ENCODE measurements at regions not wholly inside any gene's neighbourhood (a gene's known extent, or its start where the extent isn't known, plus 50 kb on each side); places are given as distances from the start of the nearest gene placed in this dataset.

DNA sequence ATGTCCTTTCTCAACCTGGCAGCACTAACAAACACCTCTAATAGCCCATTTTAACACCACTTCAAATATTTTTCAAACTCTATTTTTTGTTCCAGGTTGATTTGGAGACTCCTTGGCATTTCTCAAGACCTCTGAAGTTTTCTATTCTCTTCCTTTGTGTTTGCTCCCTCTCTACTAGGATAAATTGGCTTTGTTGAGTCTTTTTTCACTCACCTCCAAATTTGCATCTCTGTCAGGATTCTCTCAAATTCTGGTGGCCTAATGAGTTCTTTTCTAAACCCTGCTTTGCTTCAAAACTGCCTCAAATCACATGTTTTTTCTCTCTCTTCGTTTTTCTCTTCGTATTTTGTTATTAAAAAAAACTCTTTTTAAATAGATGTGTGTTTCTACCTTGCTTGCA is 582.2 kb upstream of the ADGRL4 start:
- 0% methylated on average over 1 of the region's 2 CpGs; no CpG with 5 or more reads in 1 of the 2 experiments for WGBS, 2 experiments
- Histone ChIP-seq H3K27me3 (ENCODE audit: control insufficient read depth, insufficient read depth, low read length, poor library complexity, severe bottlenecking) (no peaks in the 10 kb centered on the region), H3K9me3 (ENCODE audit: control insufficient read depth, low read length) (no peaks in the 10 kb centered on the region), H3K4me1 (ENCODE audit: control insufficient read depth, insufficient read depth, low read length) (no peaks in the 10 kb centered on the region), H3K4me3 (ENCODE audit: insufficient read depth, low read depth, low read length) (no peak overlapping the region), H3K36me3 (ENCODE audit: control insufficient read depth, insufficient read depth, low read length) (no peaks in the 10 kb centered on the region), H3K27ac (ENCODE audit: insufficient read depth, low read depth, low read length, poor library complexity, severe bottlenecking) (no peak overlapping the region)

DNA sequence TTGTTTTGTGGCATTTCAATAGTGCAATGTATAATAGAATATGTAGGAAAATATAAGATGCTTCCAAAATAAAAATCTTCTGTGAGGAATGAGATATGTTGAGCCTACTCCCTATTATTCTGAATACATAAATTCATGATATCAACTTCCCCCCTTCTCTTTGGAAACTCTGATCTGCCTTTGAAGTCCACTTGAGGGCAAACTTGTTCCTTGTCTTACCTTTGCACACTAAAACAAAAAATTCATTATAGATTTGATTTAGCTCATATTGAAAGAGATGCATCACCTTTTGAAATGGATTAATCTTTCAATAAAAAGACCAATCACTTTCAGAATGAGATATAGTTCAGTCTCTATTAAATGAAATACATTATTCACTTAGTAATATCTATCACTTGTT is 580.7 kb upstream of the ADGRL4 start:
- H3K9me3 ChIP-seq (ENCODE audit: control insufficient read depth, low read length) = no peaks in the 10 kb centered on the region
- no peaks in the 10 kb centered on the region for H3K36me3 ChIP-seq (ENCODE audit: control insufficient read depth, insufficient read depth, low read length)
- H3K4me3 ChIP-seq (ENCODE audit: insufficient read depth, low read depth, low read length) = no peak overlapping the region
- no peaks in the 10 kb centered on the region for H3K27me3 ChIP-seq (ENCODE audit: control insufficient read depth, insufficient read depth, low read length, poor library complexity, severe bottlenecking)
- H3K4me1 ChIP-seq (ENCODE audit: control insufficient read depth, insufficient read depth, low read length) = no peaks in the 10 kb centered on the region
- H3K27ac ChIP-seq (ENCODE audit: insufficient read depth, low read depth, low read length, poor library complexity, severe bottlenecking) = no peak overlapping the region

DNA sequence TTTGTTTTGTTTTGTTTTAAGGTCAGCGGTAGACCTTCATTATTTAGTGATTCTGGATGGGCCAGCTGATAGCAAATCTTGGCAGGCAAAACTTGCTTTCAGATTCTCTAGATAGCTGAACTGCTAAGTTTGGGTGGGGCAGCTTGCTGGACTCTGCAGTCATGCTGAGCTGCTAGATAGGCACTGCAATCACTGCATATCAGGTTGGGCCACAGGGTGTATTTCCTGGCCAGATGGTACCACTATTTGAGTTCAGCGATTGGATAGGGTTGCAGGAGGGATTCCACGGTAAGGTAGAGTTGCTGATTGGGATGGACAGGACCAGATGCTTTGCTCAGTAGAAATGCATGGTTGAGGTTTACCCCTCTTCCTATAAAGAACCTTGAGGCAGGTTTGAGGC is 579.3 kb upstream of the ADGRL4 start:
- Histone ChIP-seq H3K36me3 (ENCODE audit: control insufficient read depth, insufficient read depth, low read length) (no peaks in the 10 kb centered on the region), H3K4me3 (ENCODE audit: insufficient read depth, low read depth, low read length) (no peak overlapping the region), H3K27me3 (ENCODE audit: control insufficient read depth, insufficient read depth, low read length, poor library complexity, severe bottlenecking) (no peaks in the 10 kb centered on the region), H3K27ac (ENCODE audit: insufficient read depth, low read depth, low read length, poor library complexity, severe bottlenecking) (no peak overlapping the region), H3K4me1 (ENCODE audit: control insufficient read depth, insufficient read depth, low read length) (no peaks in the 10 kb centered on the region), H3K9me3 (ENCODE audit: control insufficient read depth, low read length) (no peaks in the 10 kb centered on the region)
- WGBS, 2 experiments = 93 to 94% methylated on average over 3 of the region's 3 CpGs

DNA sequence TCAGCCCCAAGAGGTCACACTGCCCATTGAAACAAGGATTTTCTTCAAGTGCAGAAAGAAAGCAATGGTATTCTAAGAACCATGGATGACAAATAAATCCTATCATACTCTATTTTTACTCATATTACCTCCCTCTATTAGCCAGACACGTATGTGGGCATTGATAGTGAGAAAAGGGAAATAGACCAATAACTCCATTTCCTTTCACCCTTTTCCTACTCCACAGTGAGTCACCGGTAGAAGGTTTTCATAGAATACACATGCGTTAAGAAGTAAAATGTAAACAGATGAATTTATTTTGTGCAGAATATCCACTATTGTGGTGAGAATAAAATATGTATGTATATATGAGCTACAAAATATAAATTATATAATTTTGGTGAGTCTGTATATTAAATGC is 568.9 kb upstream of the ADGRL4 start:
- no peak overlapping the region for H3K4me3 ChIP-seq (ENCODE audit: insufficient read depth, low read depth, low read length)
- no peaks in the 10 kb centered on the region for H3K9me3 ChIP-seq (ENCODE audit: control insufficient read depth, low read length)
- H3K27ac ChIP-seq (ENCODE audit: insufficient read depth, low read depth, low read length, poor library complexity, severe bottlenecking) = no peak overlapping the region
- H3K4me1 ChIP-seq (ENCODE audit: control insufficient read depth, insufficient read depth, low read length) = no peaks in the 10 kb centered on the region
- no peaks in the 10 kb centered on the region for H3K27me3 ChIP-seq (ENCODE audit: control insufficient read depth, insufficient read depth, low read length, poor library complexity, severe bottlenecking)
- no CpG with 5 or more reads among the region's 3 CpGs for WGBS, 2 experiments
- no peaks in the 10 kb centered on the region for H3K36me3 ChIP-seq (ENCODE audit: control insufficient read depth, insufficient read depth, low read length)

DNA sequence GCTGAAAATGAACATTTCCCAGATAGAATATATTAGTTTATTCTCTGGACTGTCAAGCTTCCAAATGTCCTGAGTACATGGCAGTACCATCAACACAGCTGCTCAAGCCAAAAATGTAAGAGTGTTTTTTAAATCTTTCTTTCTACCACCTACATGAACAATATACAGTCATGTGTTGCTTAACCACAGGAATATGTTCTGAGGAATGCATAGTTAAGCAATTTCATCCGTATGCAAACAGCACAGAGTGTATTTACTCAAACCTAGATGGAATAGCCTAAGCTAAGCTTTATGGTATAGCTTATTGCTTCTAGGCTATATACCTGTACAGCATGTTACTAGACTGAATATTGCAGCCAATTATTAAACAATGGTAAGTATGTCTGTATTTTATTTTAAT is 561.9 kb upstream of the ADGRL4 start:
- Histone ChIP-seq H3K27ac (ENCODE audit: insufficient read depth, low read depth, low read length, poor library complexity, severe bottlenecking) (no peak overlapping the region), H3K4me1 (ENCODE audit: control insufficient read depth, insufficient read depth, low read length) (no peaks in the 10 kb centered on the region), H3K27me3 (ENCODE audit: control insufficient read depth, insufficient read depth, low read length, poor library complexity, severe bottlenecking) (no peaks in the 10 kb centered on the region), H3K9me3 (ENCODE audit: control insufficient read depth, low read length) (no peaks in the 10 kb centered on the region), H3K4me3 (ENCODE audit: insufficient read depth, low read depth, low read length) (no peak overlapping the region), H3K36me3 (ENCODE audit: control insufficient read depth, insufficient read depth, low read length) (no peaks in the 10 kb centered on the region)
- 92 to 100% methylated on average over 1 of the region's 1 CpG for WGBS, 2 experiments

DNA sequence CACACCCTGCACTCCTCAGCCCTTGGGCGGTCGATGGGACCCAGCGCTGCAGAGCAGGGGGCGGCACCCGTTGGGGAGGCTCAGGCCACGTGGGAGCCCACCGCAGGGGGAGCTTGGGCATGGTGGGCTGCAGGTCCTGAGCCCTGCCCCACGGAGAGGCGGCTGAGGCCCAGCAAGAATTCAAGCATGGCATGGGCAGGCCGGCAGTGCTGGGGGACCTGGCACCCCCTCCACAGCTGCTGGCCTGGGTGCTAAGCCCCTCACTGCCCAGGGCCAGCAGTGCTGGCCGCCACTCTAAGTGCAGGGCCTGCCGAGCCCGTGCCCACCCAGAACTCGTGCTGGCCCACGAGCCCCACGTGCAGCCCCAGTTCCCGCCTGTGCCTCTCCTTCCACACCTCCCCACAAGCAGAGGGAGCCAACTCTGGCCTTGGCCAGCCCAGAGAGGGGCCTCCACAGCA is 555.0 kb upstream of the ADGRL4 start:
- no peaks in the 10 kb centered on the region for H3K9me3 ChIP-seq (ENCODE audit: control insufficient read depth, low read length)
- 95 to 96% methylated on average over 17 of the region's 17 CpGs for WGBS, 2 experiments
- H3K4me3 ChIP-seq (ENCODE audit: insufficient read depth, low read depth, low read length) = no peak overlapping the region
- no peaks in the 10 kb centered on the region for H3K36me3 ChIP-seq (ENCODE audit: control insufficient read depth, insufficient read depth, low read length)
- no peaks in the 10 kb centered on the region for H3K27me3 ChIP-seq (ENCODE audit: control insufficient read depth, insufficient read depth, low read length, poor library complexity, severe bottlenecking)
- H3K27ac ChIP-seq (ENCODE audit: insufficient read depth, low read depth, low read length, poor library complexity, severe bottlenecking) = no peak overlapping the region
- no peaks in the 10 kb centered on the region for H3K4me1 ChIP-seq (ENCODE audit: control insufficient read depth, insufficient read depth, low read length)

DNA sequence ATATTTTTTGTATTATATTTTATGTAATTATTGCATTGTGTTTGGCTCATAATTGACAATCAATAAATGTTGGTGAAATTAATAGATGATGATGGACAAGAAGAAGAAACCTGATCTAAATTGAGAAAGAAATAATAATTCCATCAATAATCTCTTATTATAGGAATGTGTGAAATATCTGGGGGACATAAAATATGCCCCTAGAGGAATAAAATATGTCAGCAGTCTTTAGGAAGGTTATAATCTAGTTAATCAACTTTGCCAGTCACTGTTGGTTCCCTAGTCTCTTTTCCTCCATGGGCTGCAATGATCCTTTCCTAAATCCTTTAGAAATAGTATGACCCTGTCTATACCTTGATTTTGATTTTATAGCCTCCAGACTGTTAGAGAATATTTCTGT is 549.7 kb upstream of the ADGRL4 start:
- Histone ChIP-seq H3K27me3 (ENCODE audit: control insufficient read depth, insufficient read depth, low read length, poor library complexity, severe bottlenecking) (no peaks in the 10 kb centered on the region), H3K4me1 (ENCODE audit: control insufficient read depth, insufficient read depth, low read length) (no peaks in the 10 kb centered on the region), H3K36me3 (ENCODE audit: control insufficient read depth, insufficient read depth, low read length) (no peaks in the 10 kb centered on the region), H3K27ac (ENCODE audit: insufficient read depth, low read depth, low read length, poor library complexity, severe bottlenecking) (no peak overlapping the region), H3K9me3 (ENCODE audit: control insufficient read depth, low read length) (no peaks in the 10 kb centered on the region), H3K4me3 (ENCODE audit: insufficient read depth, low read depth, low read length) (no peak overlapping the region)

DNA sequence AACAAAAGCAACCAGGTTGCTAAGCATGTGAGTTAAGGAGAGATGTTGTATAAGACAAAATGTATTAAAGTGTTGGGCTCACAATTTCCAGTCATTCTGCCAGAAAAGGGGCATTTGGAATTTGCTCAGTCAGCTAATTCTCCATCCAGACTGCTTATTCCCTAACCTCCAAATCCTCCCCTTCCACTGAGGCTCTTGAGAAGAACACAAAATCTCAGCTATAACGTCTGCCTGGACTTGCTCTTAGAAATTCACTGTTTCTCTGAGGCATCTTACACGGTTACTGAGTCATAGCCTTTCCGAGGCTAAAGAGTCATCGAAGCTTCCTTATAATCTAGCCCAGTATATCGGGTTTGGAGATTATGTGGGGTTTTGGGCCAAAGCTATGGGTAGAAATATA is 548.2 kb upstream of the ADGRL4 start:
- H3K4me3 ChIP-seq (ENCODE audit: insufficient read depth, low read depth, low read length) = no peak overlapping the region
- no peaks in the 10 kb centered on the region for H3K36me3 ChIP-seq (ENCODE audit: control insufficient read depth, insufficient read depth, low read length)
- 76% methylated on average over 5 of the region's 5 CpGs for WGBS, 2 experiments
- H3K27me3 ChIP-seq (ENCODE audit: control insufficient read depth, insufficient read depth, low read length, poor library complexity, severe bottlenecking) = no peaks in the 10 kb centered on the region
- no peaks in the 10 kb centered on the region for H3K9me3 ChIP-seq (ENCODE audit: control insufficient read depth, low read length)
- no peaks in the 10 kb centered on the region for H3K4me1 ChIP-seq (ENCODE audit: control insufficient read depth, insufficient read depth, low read length)
- H3K27ac ChIP-seq (ENCODE audit: insufficient read depth, low read depth, low read length, poor library complexity, severe bottlenecking) = no peak overlapping the region

DNA sequence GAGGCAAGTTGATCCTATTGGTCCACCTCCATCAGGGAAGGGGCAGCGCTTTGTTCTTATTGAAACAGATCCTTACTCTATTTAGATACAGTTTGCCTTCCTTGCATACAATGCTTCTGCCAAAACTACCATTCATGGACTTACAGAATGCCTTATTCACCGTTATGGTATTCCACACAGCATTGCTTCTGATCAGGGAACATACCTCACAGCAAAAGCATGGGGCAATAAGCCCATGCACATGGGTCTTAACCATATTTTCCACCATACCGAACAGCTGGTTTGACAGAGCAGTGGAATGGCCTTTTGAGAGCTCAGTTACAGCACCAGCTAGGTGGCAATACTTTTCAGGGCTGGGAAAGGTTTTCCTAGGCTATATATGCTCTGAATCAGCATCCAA is 544.8 kb upstream of the ADGRL4 start:
- H3K27ac ChIP-seq (ENCODE audit: insufficient read depth, low read depth, low read length, poor library complexity, severe bottlenecking) = no peak overlapping the region
- H3K36me3 ChIP-seq (ENCODE audit: control insufficient read depth, insufficient read depth, low read length) = no peaks in the 10 kb centered on the region
- H3K4me1 ChIP-seq (ENCODE audit: control insufficient read depth, insufficient read depth, low read length) = no peaks in the 10 kb centered on the region
- 61 to 64% methylated on average over 3 of the region's 3 CpGs for WGBS, 2 experiments
- no peaks in the 10 kb centered on the region for H3K27me3 ChIP-seq (ENCODE audit: control insufficient read depth, insufficient read depth, low read length, poor library complexity, severe bottlenecking)
- H3K4me3 ChIP-seq (ENCODE audit: insufficient read depth, low read depth, low read length) = no peak overlapping the region
- no peaks in the 10 kb centered on the region for H3K9me3 ChIP-seq (ENCODE audit: control insufficient read depth, low read length)

DNA sequence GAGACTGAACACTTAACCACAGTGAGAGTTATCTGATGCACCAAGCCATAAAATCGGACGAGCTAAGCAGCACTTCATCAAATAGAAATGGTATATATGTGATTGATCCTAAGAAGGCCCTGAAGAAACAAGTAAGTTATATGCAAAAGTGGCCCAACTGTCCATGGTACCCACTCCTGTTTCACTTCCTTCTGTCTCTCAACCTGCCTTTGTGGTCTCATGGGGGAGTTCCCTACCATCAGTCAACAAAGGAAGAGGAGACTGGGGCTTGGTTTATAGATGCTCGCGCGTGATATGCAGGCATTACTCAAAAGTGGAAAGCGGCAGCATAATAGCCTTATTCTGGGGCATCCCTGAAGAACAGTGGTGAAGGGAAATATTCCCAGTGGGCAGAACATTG is 543.9 kb upstream of the ADGRL4 start:
- WGBS, 2 experiments = 96 to 97% methylated on average over 6 of the region's 6 CpGs
- Histone ChIP-seq H3K9me3 (ENCODE audit: control insufficient read depth, low read length) (no peaks in the 10 kb centered on the region), H3K27me3 (ENCODE audit: control insufficient read depth, insufficient read depth, low read length, poor library complexity, severe bottlenecking) (no peaks in the 10 kb centered on the region), H3K36me3 (ENCODE audit: control insufficient read depth, insufficient read depth, low read length) (no peaks in the 10 kb centered on the region), H3K4me3 (ENCODE audit: insufficient read depth, low read depth, low read length) (no peak overlapping the region), H3K4me1 (ENCODE audit: control insufficient read depth, insufficient read depth, low read length) (no peaks in the 10 kb centered on the region), H3K27ac (ENCODE audit: insufficient read depth, low read depth, low read length, poor library complexity, severe bottlenecking) (no peak overlapping the region)

DNA sequence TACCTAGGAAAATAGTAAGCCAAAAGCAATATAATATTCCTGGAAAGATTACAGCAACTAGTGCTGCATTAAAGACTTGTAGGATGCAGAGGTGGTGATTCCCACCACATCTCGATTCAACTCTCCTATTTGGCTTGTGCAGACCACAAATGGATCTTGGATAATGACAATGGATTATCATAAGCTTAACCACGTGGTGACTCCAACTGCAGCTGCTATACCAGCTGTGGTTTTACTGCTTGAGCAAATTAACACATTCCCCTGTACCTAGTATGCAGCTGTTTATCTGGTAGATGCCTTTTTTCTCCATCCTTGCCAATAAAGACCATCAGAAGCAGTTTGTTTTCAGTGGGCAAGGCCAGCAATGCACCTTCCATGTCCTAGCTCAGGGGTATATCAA is 542.7 kb upstream of the ADGRL4 start:
- Histone ChIP-seq H3K36me3 (ENCODE audit: control insufficient read depth, insufficient read depth, low read length) (no peaks in the 10 kb centered on the region), H3K4me3 (ENCODE audit: insufficient read depth, low read depth, low read length) (no peak overlapping the region)

More for the DNA sequence above, 542.7 kb upstream of the ADGRL4 start:
- Histone ChIP-seq H3K27me3 (ENCODE audit: control insufficient read depth, insufficient read depth, low read length, poor library complexity, severe bottlenecking) (no peaks in the 10 kb centered on the region), H3K4me1 (ENCODE audit: control insufficient read depth, insufficient read depth, low read length) (no peaks in the 10 kb centered on the region), H3K27ac (ENCODE audit: insufficient read depth, low read depth, low read length, poor library complexity, severe bottlenecking) (no peak overlapping the region), H3K9me3 (ENCODE audit: control insufficient read depth, low read length) (no peaks in the 10 kb centered on the region)
- 74 to 80% methylated on average over 2 of the region's 2 CpGs for WGBS, 2 experiments
